K562 (cell line): ENCODE measurements at regions not wholly inside any gene's neighbourhood (a gene's known extent, or its start where the extent isn't known, plus 50 kb on each side); places are given as distances from the start of the nearest gene placed in this dataset.

Experiments
- ATAC-seq: fragments of 200-7000 bp; cut with Tn5 transposase; 3 replicates; pipeline ENCODE4 v1.9.1; 2020; ENCODE audit warnings: moderate library complexity
- BruUV-seq: library from RNA; stranded (reverse); fragments of 400-500 nt; replicated peaks from 2 replicates; lab custom pipeline; 2021; lab: Mats Ljungman, UMichigan
- CTCF ChIA-PET: fragments of 300-600 bp; formaldehyde crosslinking; extraction: SDS; loops from one replicate; lab custom pipeline; 2021; ENCODE audit warnings: low intra/inter-chr PET ratio; lab: Yijun Ruan, JAX
- POLR2A ChIA-PET: fragments of 300-600, 350-650 bp; sonication (Branson Sonifier 250); formaldehyde crosslinking; extraction: SDS; loops from one replicate; lab custom pipeline; 2021; ENCODE audit warnings: antibody characterized with exemption, inconsistent platforms; lab: Yijun Ruan, JAX
- DNase-seq, 4 experiments: peaks; one replicate each; pipeline versions ENCODE4 v3.0.0 to v3.0.0-alpha.2; 2011 to 2018; ENCODE audit warnings: low spot score in 3 of 4, mixed read lengths in 3 of 4; ENCODE audit errors: extremely low read depth in 1 of 4
- FAIRE-seq: peaks from 2 replicates; lab custom pipeline; 2011; peaks lifted over from hg19 to GRCh38; lab: Jason Lieb, UNC
- H2AFZ ChIP-seq: 2 replicates; pipeline ENCODE4 v1.6.0; 2011; ENCODE audit warnings: low read depth, low read length, control low read depth, inconsistent platforms
- H3K27ac ChIP-seq: fragments of 200-600 bp; 3 replicates; pipeline ENCODE4 v1.8.0; 2011; ENCODE audit warnings: low read depth, mild to moderate bottlenecking, control low read depth, inconsistent platforms, low read length, moderate library complexity, mixed read lengths; ENCODE audit errors: extremely low read depth
- H3K27me3 ChIP-seq, 2 experiments: fragments of 300-600 bp in 1 of 2; 2 replicates in 1 of 2; 3 replicates in 1 of 2; pipeline versions ENCODE4 v1.6.0 to v1.8.0; 2011; ENCODE audit warnings: inconsistent platforms in 2 of 2, low read length in 2 of 2, mild to moderate bottlenecking in 1 of 2, mixed read lengths in 1 of 2, moderate library complexity in 1 of 2; ENCODE audit not compliant: control insufficient read depth in 2 of 2, insufficient read depth in 2 of 2
- H3K36me3 ChIP-seq: fragments of 300-600 bp; 3 replicates; pipeline ENCODE4 v1.8.0; 2011; ENCODE audit warnings: mild to moderate bottlenecking, low read length, inconsistent platforms; ENCODE audit not compliant: control insufficient read depth, insufficient read depth
- H3K4me1 ChIP-seq, 2 experiments: fragments of 200-600 bp in 1 of 2; replicated peaks in 1 of 2; 2 replicates in 1 of 2; 3 replicates in 1 of 2; pipeline versions ENCODE4 v1.5.1 to v1.8.0; 2011; ENCODE audit warnings: inconsistent platforms in 2 of 2, low read length in 2 of 2, mild to moderate bottlenecking in 1 of 2, mixed read lengths in 1 of 2, moderate library complexity in 1 of 2; ENCODE audit not compliant: control insufficient read depth in 2 of 2, insufficient read depth in 2 of 2
- H3K4me2 ChIP-seq: 2 replicates; pipeline ENCODE4 v1.6.1; 2011; ENCODE audit warnings: low read length, control low read depth, inconsistent platforms, mixed read lengths; ENCODE audit not compliant: insufficient read depth
- H3K4me3 ChIP-seq: fragments of 200-600 bp; sonication (generic), shearing (Covaris generic); 2 replicates; pipeline ENCODE4 v1.5.1; 2016; ENCODE audit warnings: control low read depth, inconsistent platforms
- H3K79me2 ChIP-seq: fragments of 200-600 bp; 3 replicates; pipeline ENCODE4 v1.8.0; 2011; ENCODE audit warnings: low read length, inconsistent platforms; ENCODE audit not compliant: control insufficient read depth, insufficient read depth
- H3K9ac ChIP-seq, 2 experiments: 2 replicates each; pipeline versions ENCODE4 v1.6.0 to v1.6.1; 2011; ENCODE audit warnings: low read depth in 2 of 2, low read length in 2 of 2, control low read depth in 1 of 2, inconsistent platforms in 1 of 2, mild to moderate bottlenecking in 1 of 2, mixed read lengths in 1 of 2; ENCODE audit not compliant: insufficient read depth in 1 of 2
- H3K9me1 ChIP-seq: one replicate; pipeline ENCODE4 v1.6.0; 2011; ENCODE audit warnings: inconsistent platforms, mild to moderate bottlenecking, low read length, moderate library complexity; ENCODE audit not compliant: control insufficient read depth, insufficient read depth
- H3K9me3 ChIP-seq: replicated peaks from 2 replicates; pipeline ENCODE4 v1.5.1; 2011; ENCODE audit warnings: low read depth, low read length, inconsistent platforms; ENCODE audit not compliant: control insufficient read depth, insufficient read depth
- H4K20me1 ChIP-seq: replicated peaks from 2 replicates; pipeline ENCODE4 v1.6.1; 2011; ENCODE audit warnings: low read length, inconsistent platforms, mixed read lengths; ENCODE audit not compliant: control insufficient read depth, insufficient read depth
- ETV6 ChIP-seq, 3 experiments: fragments of 150-350 bp in 1 of 3; sonication (generic) in 1 of 3; formaldehyde crosslinking in 1 of 3; IDR thresholded peaks; 2 replicates each; pipeline versions ENCODE4 v1.6.1 to v1.8.0; 2014 to 2022; ENCODE audit warnings: borderline replicate concordance in 2 of 3, low read depth in 2 of 3, antibody characterized with exemption in 1 of 3, low read length in 1 of 3, mild to moderate bottlenecking in 1 of 3, missing genetic modification reagents in 1 of 3
- EZH2 ChIP-seq: IDR thresholded peaks from 2 replicates; pipeline ENCODE4 v1.6.1; 2012; ENCODE audit warnings: low read depth, mild to moderate bottlenecking, inconsistent platforms, low read length, borderline replicate concordance
- SETDB1 ChIP-seq: IDR thresholded peaks from one replicate; pipeline ENCODE4 v1.6.1; 2012; ENCODE audit warnings: low read length, control low read depth, inconsistent platforms
- STAT5A ChIP-seq: IDR thresholded peaks from 2 replicates; pipeline ENCODE4 v1.6.1; 2012; ENCODE audit warnings: low read length, inconsistent platforms, borderline replicate concordance
- TCF3 ChIP-seq: sonication (generic); formaldehyde crosslinking; IDR thresholded peaks from 2 replicates; pipeline ENCODE4 v1.4.0; 2020; ENCODE audit warnings: mild to moderate bottlenecking, missing genetic modification reagents
- ZFP30 ChIP-seq: fragments of 250-450 bp; sonication (Bioruptor Pico); IDR thresholded peaks from 2 replicates; pipeline ENCODE4 v1.8.0; 2022; ENCODE audit warnings: moderate library complexity, mild to moderate bottlenecking, inconsistent platforms, borderline replicate concordance
- ZNF184 ChIP-seq: sonication (generic); formaldehyde crosslinking; IDR thresholded peaks from 2 replicates; pipeline ENCODE4 v1.5.0; 2020; ENCODE audit warnings: missing genetic modification reagents
- ZNF830 ChIP-seq: fragments of 250-450 bp; sonication (Bioruptor Pico); IDR thresholded peaks from 2 replicates; pipeline ENCODE4 v1.5.0; 2021; ENCODE audit warnings: mild to moderate bottlenecking
- WGBS: fragments of 100-300 bp; shearing (Covaris generic); methylation state at CpG from one replicate; pipeline ENCODE4 v1.1.6; 2016; ENCODE audit warnings: low coverage, mixed read lengths; ENCODE audit not compliant: insufficient coverage; ENCODE audit errors: missing lambda C conversion rate; 5-methylcytosine and 5-hydroxymethylcytosine counted together
- in situ Hi-C: fragments of 300-500 bp; cut with MboI; formaldehyde crosslinking; loops from 4 replicates; pipeline ENCODE4 v1.15.0; 2018; ENCODE audit warnings: inconsistent platforms, mixed read lengths
- intact Hi-C: fragments of 100-400 bp; cut with micrococcal nuclease; formaldehyde crosslinking; loops from 2 replicates; pipeline ENCODE4 v1.14.2; 2022
- TF ChIP-seq, protein P1 (sequence below): fragments of 200-400 bp; formaldehyde crosslinking; IDR thresholded peaks from 2 replicates; pipeline ENCODE4 v1.6.1; 2017; ENCODE audit warnings: mild to moderate bottlenecking, low read depth, low read length, moderate library complexity
- TF ChIP-seq, protein P2 (sequence below), 2 experiments: fragments of 250-450 bp in 1 of 2; fragments of 450-650 bp in 1 of 2; sonication (Bioruptor Pico) in 1 of 2; IDR thresholded peaks; 2 replicates each; pipeline versions ENCODE4 v1.6.1 to v1.8.0; 2016 to 2021; ENCODE audit warnings: mild to moderate bottlenecking in 2 of 2, moderate library complexity in 2 of 2, missing compliant biosample characterization in 1 of 2, missing genetic modification characterization in 1 of 2
- TF ChIP-seq, protein P3 (sequence below): fragments of 250-450 bp; sonication (Bioruptor Pico); IDR thresholded peaks from 2 replicates; pipeline ENCODE4 v1.8.0; 2021; ENCODE audit warnings: borderline replicate concordance, mild to moderate bottlenecking, moderate library complexity; ENCODE audit not compliant: poor library complexity, severe bottlenecking

DNA sequence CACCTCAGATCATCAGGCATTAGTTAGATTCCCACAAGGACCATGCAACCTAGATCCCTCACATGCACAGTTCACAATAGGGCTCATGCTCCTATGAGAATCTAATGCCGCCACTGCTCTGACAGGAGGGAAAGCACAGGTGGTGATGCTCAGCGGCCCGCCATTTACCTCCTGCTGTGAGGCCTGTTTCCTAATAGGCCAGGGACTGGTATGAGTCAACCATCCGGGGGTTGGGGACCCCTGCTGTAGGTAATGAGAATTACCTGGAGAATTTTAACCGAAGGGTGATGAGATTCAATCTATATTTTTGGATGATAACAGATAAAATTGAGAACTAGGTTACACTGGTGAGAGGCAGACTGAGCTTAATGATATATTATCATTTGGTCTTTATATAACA is 101.4 kb downstream of the LACC1 start (continued):
- TF ChIP-seq, protein P1, sequence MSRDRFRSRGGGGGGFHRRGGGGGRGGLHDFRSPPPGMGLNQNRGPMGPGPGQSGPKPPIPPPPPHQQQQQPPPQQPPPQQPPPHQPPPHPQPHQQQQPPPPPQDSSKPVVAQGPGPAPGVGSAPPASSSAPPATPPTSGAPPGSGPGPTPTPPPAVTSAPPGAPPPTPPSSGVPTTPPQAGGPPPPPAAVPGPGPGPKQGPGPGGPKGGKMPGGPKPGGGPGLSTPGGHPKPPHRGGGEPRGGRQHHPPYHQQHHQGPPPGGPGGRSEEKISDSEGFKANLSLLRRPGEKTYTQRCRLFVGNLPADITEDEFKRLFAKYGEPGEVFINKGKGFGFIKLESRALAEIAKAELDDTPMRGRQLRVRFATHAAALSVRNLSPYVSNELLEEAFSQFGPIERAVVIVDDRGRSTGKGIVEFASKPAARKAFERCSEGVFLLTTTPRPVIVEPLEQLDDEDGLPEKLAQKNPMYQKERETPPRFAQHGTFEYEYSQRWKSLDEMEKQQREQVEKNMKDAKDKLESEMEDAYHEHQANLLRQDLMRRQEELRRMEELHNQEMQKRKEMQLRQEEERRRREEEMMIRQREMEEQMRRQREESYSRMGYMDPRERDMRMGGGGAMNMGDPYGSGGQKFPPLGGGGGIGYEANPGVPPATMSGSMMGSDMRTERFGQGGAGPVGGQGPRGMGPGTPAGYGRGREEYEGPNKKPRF: no peak
- TF ChIP-seq SETDB1 (no peak), ETV6 (IDR thresholded peaks at IDR 0.05; ENCODE audit: borderline replicate concordance in 1 of 2, low read depth in 2 of 2, low read length in 1 of 2) (no peak), ETV6 (CRISPR knock-in tag; IDR thresholded peaks at IDR 0.05; ENCODE audit: borderline replicate concordance) (no peak)
- TF ChIP-seq, protein P2, sequence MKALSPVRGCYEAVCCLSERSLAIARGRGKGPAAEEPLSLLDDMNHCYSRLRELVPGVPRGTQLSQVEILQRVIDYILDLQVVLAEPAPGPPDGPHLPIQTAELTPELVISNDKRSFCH (CRISPR knock-in tag; IDR thresholded peaks at IDR 0.05): no peak
- TF ChIP-seq, protein P2 (tag; IDR thresholded peaks at IDR 0.05): no peak

DNA sequence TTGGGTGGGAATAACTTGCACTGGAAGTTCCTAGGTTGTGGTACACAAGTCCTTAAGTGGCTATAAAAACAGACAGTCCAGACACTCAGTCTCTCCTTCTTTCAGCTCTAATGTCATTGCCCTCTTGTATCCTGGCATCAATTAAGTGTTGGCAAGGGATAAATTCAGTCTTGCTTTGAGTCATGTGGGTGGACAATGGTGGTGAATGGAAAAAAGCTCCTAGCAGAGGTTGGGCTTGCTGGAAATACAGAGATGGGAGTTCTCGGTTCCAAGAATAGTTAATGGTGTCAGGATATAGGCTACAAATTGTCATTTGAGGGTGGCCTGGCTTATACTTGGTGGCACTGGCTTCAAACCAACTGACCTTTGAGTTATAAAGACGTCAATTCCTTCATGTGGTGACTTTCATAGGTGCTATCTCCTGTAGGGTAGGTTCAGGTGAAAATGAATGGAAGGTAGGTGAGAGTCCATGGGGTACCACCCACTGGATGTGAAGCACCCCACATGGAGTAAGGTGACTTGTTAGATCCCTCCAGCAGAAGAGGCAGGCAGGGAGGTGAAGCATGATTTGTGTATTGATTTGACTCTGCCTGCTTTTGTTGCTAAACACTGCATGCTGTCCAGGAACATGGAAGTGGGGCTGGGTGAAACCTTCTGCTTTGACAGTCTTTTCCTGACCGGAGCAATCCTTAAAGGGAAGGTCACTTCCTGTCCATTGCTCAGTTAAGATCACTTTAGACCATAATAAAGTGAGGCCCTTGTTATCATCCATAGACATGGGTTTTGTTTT is 102.0 kb downstream of the LACC1 start:
- no peak overlapping the region for H2AFZ ChIP-seq
- 0% methylated on average over 3 of the region's 3 CpGs for WGBS

More for the DNA sequence above, 102.0 kb downstream of the LACC1 start:
- intact Hi-C loops: no loop called here
- Histone ChIP-seq H3K27ac (no peak overlapping the region), H3K27me3 (no peaks in the 10 kb centered on the region), H3K9me3 (no peaks in the 10 kb centered on the region), H3K4me2 (no peak overlapping the region), H3K4me3 (no peak overlapping the region), H4K20me1 (no peaks in the 10 kb centered on the region), H3K36me3 (no peaks in the 10 kb centered on the region), H3K9ac (no peak overlapping the region), H3K79me2 (no peaks in the 10 kb centered on the region), H3K4me1 (no peaks in the 10 kb centered on the region), H3K9me1 (no peaks in the 10 kb centered on the region)
- DNase-seq: no peak
- no peak for TF ChIP-seq ZFP30
- no peak for TF ChIP-seq TCF3 (CRISPR knock-in tag)
- TF ChIP-seq EZH2: no peak
- TF ChIP-seq ZNF830 (CRISPR knock-in tag): no peak
- TF ChIP-seq STAT5A: no peak
- TF ChIP-seq ZNF184: no peak
- TF ChIP-seq, protein P3, sequence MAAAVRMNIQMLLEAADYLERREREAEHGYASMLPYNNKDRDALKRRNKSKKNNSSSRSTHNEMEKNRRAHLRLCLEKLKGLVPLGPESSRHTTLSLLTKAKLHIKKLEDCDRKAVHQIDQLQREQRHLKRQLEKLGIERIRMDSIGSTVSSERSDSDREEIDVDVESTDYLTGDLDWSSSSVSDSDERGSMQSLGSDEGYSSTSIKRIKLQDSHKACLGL: no peak
- ChIA-PET CTCF (no interaction called here), POLR2A (no interaction called here)
- ATAC-seq: no peak
- FAIRE-seq: no peak
- BruUV-seq: no TSS peak
- in situ Hi-C loops: no loop called here
